ENCODE measurements at regions not wholly inside any gene's neighbourhood (a gene's known extent, or its start where the extent isn't known, plus 50 kb on each side); places are given as distances from the start of the nearest gene placed in this dataset.

GRCh38 chr7:115679423-115679822, 351.1 kb downstream of the TFEC start:
- TF ChIP-seq CTCF (IDR thresholded peaks at IDR 0.05; ENCODE audit: low read length), result no peak
- no peak for TF ChIP-seq EZH2 (optimal IDR thresholded peaks at IDR 0.05; ENCODE audit: low read depth, low read length)
